ENCODE measurements at regions not wholly inside any gene's neighbourhood (a gene's known extent, or its start where the extent isn't known, plus 50 kb on each side); places are given as distances from the start of the nearest gene placed in this dataset.

DNA sequence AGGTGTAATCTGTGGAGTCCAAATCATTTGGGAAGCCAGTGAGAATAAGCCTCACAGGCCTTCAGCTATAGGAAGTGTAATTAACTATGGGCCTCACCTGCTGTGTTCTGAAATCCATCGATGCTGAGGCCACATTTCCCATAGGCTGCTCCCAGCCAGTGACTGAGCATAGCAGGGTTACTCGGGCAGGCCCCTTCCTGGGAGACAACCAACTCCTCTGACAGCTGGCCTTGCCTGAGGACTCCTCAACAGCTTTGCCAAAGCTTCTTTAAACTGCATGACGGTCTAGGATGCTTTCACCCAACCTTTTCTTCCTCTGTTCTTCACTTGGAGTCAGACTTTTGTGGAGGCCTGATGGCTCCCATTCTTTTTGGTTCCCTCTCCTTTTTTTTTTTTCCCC, 63.8 kb upstream of the SMNDC1 start:
- Histone ChIP-seq H3K36me3 (ENCODE audit: insufficient read depth) (no peaks in the 10 kb centered on the region), H3K4me3 (no peak overlapping the region), H3K27me3 (ENCODE audit: insufficient read depth) (no peaks in the 10 kb centered on the region), H4K20me1 (replicated peaks; ENCODE audit: insufficient read depth) (no peaks in the 10 kb centered on the region), H3K9me2 (ENCODE audit: insufficient read depth) (no peaks in the 10 kb centered on the region; the same call in 1 of the 2 replicates), H3K4me1 (ENCODE audit: insufficient read depth) (no peaks in the 10 kb centered on the region), H3K79me2 (replicated peaks; ENCODE audit: insufficient read depth) (no peaks in the 10 kb centered on the region), H2AFZ (no peak overlapping the region), H3F3A (replicated peaks; ENCODE audit: low read depth) (no peaks in the 10 kb centered on the region), H3K27ac (ENCODE audit: low read depth) (no peak overlapping the region), H3K4me2 (no peak overlapping the region)
- Mint-ChIP-seq H3K9me3 (no peaks in the 10 kb centered on the region; the same call in 2 of the 3 replicates), H3K27me3 (ENCODE audit: insufficient read depth, low read depth, poor library complexity) (peaks cover 7% of the 10 kb centered on the region), H3K27ac (no peak overlapping the region), H3K36me3 (ENCODE audit: low read depth) (no peaks in the 10 kb centered on the region), H3K4me1 (peaks cover 16% of the 10 kb centered on the region), H3K4me3 (no peak overlapping the region)
- ATAC-seq (no peak), DNase-seq (ENCODE audit: low spot score) (no peak)
- TF ChIP-seq POLR2AphosphoS5 (IDR thresholded peaks at IDR 0.05; ENCODE audit: low read depth): no peak
- TF ChIP-seq ZNF331 (CRISPR knock-in tag; IDR thresholded peaks at IDR 0.05; ENCODE audit: low read depth): no peak
- no peak for TF ChIP-seq STAT1 (IDR thresholded peaks at IDR 0.05; ENCODE audit: unreplicated experiment)

DNA sequence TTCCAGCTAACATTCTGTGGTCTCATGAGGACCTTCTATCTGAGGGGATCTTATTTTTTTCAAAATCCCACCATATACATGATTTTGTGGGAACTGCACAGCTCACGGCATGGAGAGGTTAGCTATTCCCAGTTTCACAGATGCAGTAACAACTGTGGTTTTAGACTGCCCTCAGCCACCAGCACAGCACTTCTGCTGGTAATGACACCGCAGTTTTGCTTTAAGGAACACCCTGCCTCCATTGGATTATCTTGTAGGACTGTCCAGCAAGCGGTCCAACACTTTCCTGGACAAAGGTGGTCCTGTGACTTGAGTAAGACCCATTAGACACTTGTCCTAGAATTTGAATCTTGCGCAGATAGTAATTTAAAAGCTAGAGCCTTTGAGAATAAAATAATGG, 65.3 kb upstream of the SMNDC1 start:
- Mint-ChIP-seq H3K4me3 (no peak overlapping the region), H3K27me3 (ENCODE audit: insufficient read depth, low read depth, poor library complexity) (peaks cover 2% of the 10 kb centered on the region), H3K36me3 (ENCODE audit: low read depth) (no peaks in the 10 kb centered on the region), H3K27ac (no peak overlapping the region), H3K4me1 (peaks cover 9% of the 10 kb centered on the region), H3K9me3 (no peaks in the 10 kb centered on the region; the same call in 2 of the 3 replicates)
- no peaks in the 10 kb centered on the region for H3K79me2 ChIP-seq (replicated peaks; ENCODE audit: insufficient read depth)
- H3K36me3 ChIP-seq (ENCODE audit: insufficient read depth): no peaks in the 10 kb centered on the region
- ATAC-seq (no peak), DNase-seq (ENCODE audit: low spot score) (no peak)
- no peaks in the 10 kb centered on the region for H3K27me3 ChIP-seq (ENCODE audit: insufficient read depth)
- no peak overlapping the region for H2AFZ ChIP-seq
- H3F3A ChIP-seq (replicated peaks; ENCODE audit: low read depth): no peaks in the 10 kb centered on the region
- no peak overlapping the region for H3K4me2 ChIP-seq
- no peak overlapping the region for H3K4me3 ChIP-seq
- H3K9me2 ChIP-seq (ENCODE audit: insufficient read depth): no peaks in the 10 kb centered on the region; the same call in 1 of the 2 replicates
- H3K27ac ChIP-seq (ENCODE audit: low read depth): no peak overlapping the region
- H4K20me1 ChIP-seq (replicated peaks; ENCODE audit: insufficient read depth): no peaks in the 10 kb centered on the region
- H3K4me1 ChIP-seq (ENCODE audit: insufficient read depth): no peaks in the 10 kb centered on the region
- no peak for TF ChIP-seq JUNB (IDR thresholded peaks at IDR 0.05; ENCODE audit: unreplicated experiment)
- no peak for TF ChIP-seq STAT1 (IDR thresholded peaks at IDR 0.05; ENCODE audit: unreplicated experiment)
- TF ChIP-seq CREB1 (CRISPR knock-in tag; IDR thresholded peaks at IDR 0.05; ENCODE audit: low read depth): no peak
- no peak for TF ChIP-seq EZH2phosphoT487 (IDR thresholded peaks at IDR 0.05; ENCODE audit: unreplicated experiment)
- TF ChIP-seq EZH2 (IDR thresholded peaks at IDR 0.05; ENCODE audit: low read depth, unreplicated experiment): no peak
- no peak for TF ChIP-seq POLR2AphosphoS5 (IDR thresholded peaks at IDR 0.05; ENCODE audit: low read depth)
- no peak for TF ChIP-seq ZNF114 (CRISPR knock-in tag; IDR thresholded peaks at IDR 0.05)
- TF ChIP-seq, protein P1, sequence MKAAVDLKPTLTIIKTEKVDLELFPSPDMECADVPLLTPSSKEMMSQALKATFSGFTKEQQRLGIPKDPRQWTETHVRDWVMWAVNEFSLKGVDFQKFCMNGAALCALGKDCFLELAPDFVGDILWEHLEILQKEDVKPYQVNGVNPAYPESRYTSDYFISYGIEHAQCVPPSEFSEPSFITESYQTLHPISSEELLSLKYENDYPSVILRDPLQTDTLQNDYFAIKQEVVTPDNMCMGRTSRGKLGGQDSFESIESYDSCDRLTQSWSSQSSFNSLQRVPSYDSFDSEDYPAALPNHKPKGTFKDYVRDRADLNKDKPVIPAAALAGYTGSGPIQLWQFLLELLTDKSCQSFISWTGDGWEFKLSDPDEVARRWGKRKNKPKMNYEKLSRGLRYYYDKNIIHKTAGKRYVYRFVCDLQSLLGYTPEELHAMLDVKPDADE (IDR thresholded peaks at IDR 0.05): no peak
- TF ChIP-seq, protein P2, sequence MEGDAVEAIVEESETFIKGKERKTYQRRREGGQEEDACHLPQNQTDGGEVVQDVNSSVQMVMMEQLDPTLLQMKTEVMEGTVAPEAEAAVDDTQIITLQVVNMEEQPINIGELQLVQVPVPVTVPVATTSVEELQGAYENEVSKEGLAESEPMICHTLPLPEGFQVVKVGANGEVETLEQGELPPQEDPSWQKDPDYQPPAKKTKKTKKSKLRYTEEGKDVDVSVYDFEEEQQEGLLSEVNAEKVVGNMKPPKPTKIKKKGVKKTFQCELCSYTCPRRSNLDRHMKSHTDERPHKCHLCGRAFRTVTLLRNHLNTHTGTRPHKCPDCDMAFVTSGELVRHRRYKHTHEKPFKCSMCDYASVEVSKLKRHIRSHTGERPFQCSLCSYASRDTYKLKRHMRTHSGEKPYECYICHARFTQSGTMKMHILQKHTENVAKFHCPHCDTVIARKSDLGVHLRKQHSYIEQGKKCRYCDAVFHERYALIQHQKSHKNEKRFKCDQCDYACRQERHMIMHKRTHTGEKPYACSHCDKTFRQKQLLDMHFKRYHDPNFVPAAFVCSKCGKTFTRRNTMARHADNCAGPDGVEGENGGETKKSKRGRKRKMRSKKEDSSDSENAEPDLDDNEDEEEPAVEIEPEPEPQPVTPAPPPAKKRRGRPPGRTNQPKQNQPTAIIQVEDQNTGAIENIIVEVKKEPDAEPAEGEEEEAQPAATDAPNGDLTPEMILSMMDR (conservative IDR thresholded peaks at IDR 0.05; ENCODE audit: low read depth in 2 of 2): no peak
- TF ChIP-seq, protein P3, sequence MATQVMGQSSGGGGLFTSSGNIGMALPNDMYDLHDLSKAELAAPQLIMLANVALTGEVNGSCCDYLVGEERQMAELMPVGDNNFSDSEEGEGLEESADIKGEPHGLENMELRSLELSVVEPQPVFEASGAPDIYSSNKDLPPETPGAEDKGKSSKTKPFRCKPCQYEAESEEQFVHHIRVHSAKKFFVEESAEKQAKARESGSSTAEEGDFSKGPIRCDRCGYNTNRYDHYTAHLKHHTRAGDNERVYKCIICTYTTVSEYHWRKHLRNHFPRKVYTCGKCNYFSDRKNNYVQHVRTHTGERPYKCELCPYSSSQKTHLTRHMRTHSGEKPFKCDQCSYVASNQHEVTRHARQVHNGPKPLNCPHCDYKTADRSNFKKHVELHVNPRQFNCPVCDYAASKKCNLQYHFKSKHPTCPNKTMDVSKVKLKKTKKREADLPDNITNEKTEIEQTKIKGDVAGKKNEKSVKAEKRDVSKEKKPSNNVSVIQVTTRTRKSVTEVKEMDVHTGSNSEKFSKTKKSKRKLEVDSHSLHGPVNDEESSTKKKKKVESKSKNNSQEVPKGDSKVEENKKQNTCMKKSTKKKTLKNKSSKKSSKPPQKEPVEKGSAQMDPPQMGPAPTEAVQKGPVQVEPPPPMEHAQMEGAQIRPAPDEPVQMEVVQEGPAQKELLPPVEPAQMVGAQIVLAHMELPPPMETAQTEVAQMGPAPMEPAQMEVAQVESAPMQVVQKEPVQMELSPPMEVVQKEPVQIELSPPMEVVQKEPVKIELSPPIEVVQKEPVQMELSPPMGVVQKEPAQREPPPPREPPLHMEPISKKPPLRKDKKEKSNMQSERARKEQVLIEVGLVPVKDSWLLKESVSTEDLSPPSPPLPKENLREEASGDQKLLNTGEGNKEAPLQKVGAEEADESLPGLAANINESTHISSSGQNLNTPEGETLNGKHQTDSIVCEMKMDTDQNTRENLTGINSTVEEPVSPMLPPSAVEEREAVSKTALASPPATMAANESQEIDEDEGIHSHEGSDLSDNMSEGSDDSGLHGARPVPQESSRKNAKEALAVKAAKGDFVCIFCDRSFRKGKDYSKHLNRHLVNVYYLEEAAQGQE (IDR thresholded peaks at IDR 0.05; ENCODE audit: unreplicated experiment): no peak
- TF ChIP-seq ZNF331 (CRISPR knock-in tag; IDR thresholded peaks at IDR 0.05; ENCODE audit: low read depth): no peak
- no peak for TF ChIP-seq NANOG (IDR thresholded peaks at IDR 0.05; ENCODE audit: borderline replicate concordance)

Measured in GM23338 (cell line).